ENCODE measurements at regions not wholly inside any gene's neighbourhood (a gene's known extent, or its start where the extent isn't known, plus 50 kb on each side); places are given as distances from the start of the nearest gene placed in this dataset.
"Not testable (repeated sequence)": the region's sequence is repeated elsewhere in the genome, so short reads cannot be mapped to it uniquely, and the experiment has no call there.

GRCh38 chr4:158042591-158043030 lies 130.2 kb downstream of the GASK1B start:
- TF ChIP-seq CTCF (conservative IDR thresholded peaks at IDR 0.05; ENCODE audit: low read depth, low read length), result no peak
- H3K4me3 ChIP-seq (ENCODE audit: low read length), result no peak overlapping the region
- DNase-seq (ENCODE audit: low read depth), result no peak

GRCh38 chr4:158038718-158039117 lies 134.1 kb downstream of the GASK1B start:
- DNase-seq (ENCODE audit: low read depth), result no peak
- H3K4me3 ChIP-seq (ENCODE audit: low read length), result no peak overlapping the region
- no peak for TF ChIP-seq CTCF (conservative IDR thresholded peaks at IDR 0.05; ENCODE audit: low read depth, low read length)

GRCh38 chr4:158036998-158037397 lies 135.8 kb downstream of the GASK1B start:
- DNase-seq (ENCODE audit: low read depth), result no peak
- H3K4me3 ChIP-seq (ENCODE audit: low read length), result no peak overlapping the region
- no peak for TF ChIP-seq CTCF (conservative IDR thresholded peaks at IDR 0.05; ENCODE audit: low read depth, low read length)

GRCh38 chr4:158035662-158036195 lies 137.1 kb downstream of the GASK1B start:
- no peak overlapping the region for H3K4me3 ChIP-seq (ENCODE audit: low read length)
- TF ChIP-seq CTCF (conservative IDR thresholded peaks at IDR 0.05; ENCODE audit: low read depth, low read length), result no peak
- DNase-seq (ENCODE audit: low read depth), result no peak

GRCh38 chr4:158033416-158034120 lies 139.3 kb downstream of the GASK1B start:
- no peak for TF ChIP-seq CTCF (conservative IDR thresholded peaks at IDR 0.05; ENCODE audit: low read depth, low read length)
- no peak overlapping the region for H3K4me3 ChIP-seq (ENCODE audit: low read length)
- no peak for DNase-seq (ENCODE audit: low read depth)

- no peak overlapping the region for H3K4me3 ChIP-seq (ENCODE audit: low read length)
- no peak for DNase-seq (ENCODE audit: low read depth)
- TF ChIP-seq CTCF (conservative IDR thresholded peaks at IDR 0.05; ENCODE audit: low read depth, low read length), result no peak
These were observed 140.0 kb downstream of the GASK1B start for GRCh38 chr4:158032733-158033415.

GRCh38 chr4:158028381-158028780 lies 144.4 kb downstream of the GASK1B start:
- DNase-seq (ENCODE audit: low read depth), result not testable (repeated sequence)

More at GRCh38 chr4:158028381-158028780, 144.4 kb downstream of the GASK1B start:
- not testable (repeated sequence) for H3K4me3 ChIP-seq (ENCODE audit: low read length)

All from retinal pigment epithelial cell (primary cell).